ENCODE measurements at regions not wholly inside any gene's neighbourhood (a gene's known extent, or its start where the extent isn't known, plus 50 kb on each side); places are given as distances from the start of the nearest gene placed in this dataset.
"Not testable (repeated sequence)": the region's sequence is repeated elsewhere in the genome, so short reads cannot be mapped to it uniquely, and the experiment has no call there.

- no peak for DNase-seq
These were observed 50.3 kb downstream of the GASK1B start for GRCh38 chr4:158122501-158122900.

- DNase-seq = peak; percentile 36
These were observed 51.7 kb downstream of the GASK1B start for GRCh38 chr4:158121161-158121579.

- peak; percentile 78 for DNase-seq
These were observed 52.1 kb downstream of the GASK1B start for GRCh38 chr4:158120645-158121151.

GRCh38 chr4:158112611-158113010, 60.2 kb downstream of the GASK1B start:
- DNase-seq = no peak

GRCh38 chr4:158111241-158111640, 61.6 kb downstream of the GASK1B start:
- no peak for DNase-seq

DNA sequence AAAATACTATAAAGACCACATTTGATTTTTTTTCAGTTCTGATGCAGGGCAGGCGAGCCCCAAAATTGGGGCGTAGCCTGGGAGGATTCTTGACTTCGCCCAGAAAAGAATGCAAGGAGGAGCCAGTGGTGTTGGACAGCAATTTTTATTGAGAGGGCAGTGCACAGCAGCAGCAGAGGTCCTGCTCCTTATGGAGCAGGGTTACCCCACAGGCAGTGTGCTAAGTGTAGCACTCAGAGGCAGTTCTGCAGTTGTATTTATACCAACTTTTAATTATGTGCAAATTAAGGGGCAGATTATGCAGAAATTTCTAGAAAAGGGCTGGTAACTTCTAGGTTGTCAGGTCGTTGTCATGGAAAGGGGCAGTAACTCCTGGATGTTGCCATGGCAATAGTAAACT, 69.9 kb downstream of the GASK1B start:
- DNase-seq = no peak

DNA sequence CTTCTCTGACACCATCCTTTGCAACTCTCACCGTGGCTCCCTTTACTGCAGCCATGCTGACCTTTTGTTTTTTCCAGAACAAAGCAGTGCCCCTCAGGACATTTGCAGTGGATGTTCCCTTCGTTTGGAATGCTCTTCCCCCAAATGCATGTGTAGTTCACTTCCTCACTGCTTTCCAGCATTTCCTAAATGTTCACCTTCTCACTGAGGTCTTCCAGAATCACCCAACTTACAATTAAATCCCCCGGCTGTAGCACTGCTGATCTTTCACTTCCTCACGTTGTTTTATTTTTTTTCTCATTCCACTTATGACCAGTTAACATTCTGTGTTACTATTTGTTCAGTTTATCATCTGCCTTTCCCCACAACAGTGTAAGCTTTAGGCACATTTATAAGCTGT, 73.1 kb downstream of the GASK1B start:
- DNase-seq = no peak

DNA sequence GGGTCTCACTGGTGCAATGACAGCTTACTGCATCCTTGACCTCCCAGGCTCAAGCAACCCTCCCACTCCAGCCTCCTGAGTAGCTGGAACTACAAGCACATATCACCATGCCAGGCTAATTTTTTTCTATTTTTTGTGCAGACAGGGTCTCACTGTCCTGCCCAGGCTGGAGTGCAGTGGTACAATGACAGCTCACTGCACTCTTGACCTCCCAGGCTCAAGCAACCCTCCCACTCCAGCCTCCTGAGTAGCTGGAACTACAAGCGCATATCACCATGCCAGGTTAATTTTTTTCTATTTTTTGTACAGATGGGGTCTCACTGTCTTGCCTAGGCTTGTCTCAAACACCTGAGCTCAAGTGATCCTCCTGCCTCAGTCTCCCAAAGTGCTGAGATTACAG, 74.0 kb downstream of the GASK1B start:
- DNase-seq = no peak

DNA sequence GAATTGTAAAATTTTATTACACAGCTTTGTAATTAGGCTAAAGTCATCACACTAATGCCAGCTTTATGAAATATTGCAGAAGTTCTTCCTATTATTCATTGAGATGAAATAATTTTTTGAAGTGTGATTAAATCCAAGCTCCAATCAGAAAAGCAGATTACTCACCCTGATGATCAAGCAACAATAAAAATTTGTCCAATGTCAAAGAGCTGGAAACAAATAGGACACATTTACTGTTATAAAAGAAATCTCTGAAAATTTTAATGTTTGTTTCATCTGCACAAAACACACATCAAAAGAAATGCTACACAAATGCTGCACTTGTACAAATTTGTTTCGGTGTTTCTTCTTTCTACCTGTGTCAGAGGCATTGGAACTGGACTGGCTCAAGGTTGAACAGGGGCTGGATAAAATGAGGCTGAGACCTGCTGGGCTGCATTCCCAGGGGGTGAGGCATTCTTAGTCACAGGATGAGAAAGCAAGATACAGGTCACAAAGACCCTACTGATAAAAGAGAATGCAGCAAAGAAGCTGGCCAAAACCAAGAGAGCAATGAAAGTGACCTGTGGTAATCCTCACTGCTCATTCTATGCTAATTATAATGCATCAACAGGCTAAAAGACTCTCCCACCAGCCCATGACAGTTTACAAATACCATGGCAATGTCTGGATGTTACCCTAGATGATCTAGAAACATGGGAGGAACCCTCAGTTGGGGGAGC, 78.3 kb downstream of the GASK1B start:
- DNase-seq = no peak

- DNase-seq = peak; percentile 72
These were observed 82.5 kb downstream of the GASK1B start for GRCh38 chr4:158090323-158090722.

- DNase-seq = not testable (repeated sequence)
These were observed 82.9 kb downstream of the GASK1B start for GRCh38 chr4:158089897-158090296.

- DNase-seq = no peak
These were observed 92.5 kb downstream of the GASK1B start for GRCh38 chr4:158080354-158080753.

- no peak for DNase-seq
These were observed 93.2 kb downstream of the GASK1B start for GRCh38 chr4:158079661-158080060.

DNA sequence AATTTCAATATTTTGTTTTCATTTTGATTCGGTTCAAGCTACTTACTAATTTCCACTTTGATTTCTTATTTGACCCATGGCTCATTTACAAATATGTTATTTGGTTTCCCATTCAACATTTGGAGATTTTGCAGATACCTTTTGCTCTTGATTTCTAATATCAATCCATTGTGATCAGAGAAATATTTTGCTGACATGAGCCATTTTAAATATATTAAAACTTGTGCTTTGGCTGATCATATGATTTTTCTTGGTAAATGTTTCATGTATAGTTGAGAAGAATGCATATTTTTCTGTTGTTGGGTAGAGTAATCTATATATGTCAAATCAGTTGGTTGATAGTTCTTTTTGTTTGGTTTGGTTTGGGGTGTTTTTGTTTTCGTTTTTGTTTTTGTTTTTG, 95.0 kb downstream of the GASK1B start:
- no peak for DNase-seq

GRCh38 chr4:158074851-158075250, 98.0 kb downstream of the GASK1B start:
- DNase-seq = no peak

DNA sequence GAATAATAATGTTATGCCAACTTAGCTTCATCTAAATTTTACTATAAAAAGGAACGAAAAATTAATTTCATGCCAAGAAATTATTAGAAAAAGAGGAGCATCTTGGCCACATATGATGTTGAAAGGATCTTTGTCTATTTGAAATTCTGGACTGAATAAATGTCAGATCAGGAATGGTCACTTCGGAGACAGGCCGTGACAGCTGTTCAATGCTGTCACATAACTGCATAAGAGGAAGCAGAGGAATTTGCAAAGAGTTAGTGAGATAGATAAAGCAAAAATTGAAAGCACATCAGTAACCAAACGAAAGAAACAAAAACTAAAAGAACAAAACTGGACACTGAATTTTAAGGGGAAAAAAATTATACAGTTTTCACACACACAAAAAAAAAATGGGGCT, 100.9 kb downstream of the GASK1B start:
- no peak for DNase-seq

- no peak for DNase-seq
These were observed 104.8 kb downstream of the GASK1B start for GRCh38 chr4:158068068-158068467.

- DNase-seq = no peak
These were observed 105.2 kb downstream of the GASK1B start for GRCh38 chr4:158067646-158068045.

DNA sequence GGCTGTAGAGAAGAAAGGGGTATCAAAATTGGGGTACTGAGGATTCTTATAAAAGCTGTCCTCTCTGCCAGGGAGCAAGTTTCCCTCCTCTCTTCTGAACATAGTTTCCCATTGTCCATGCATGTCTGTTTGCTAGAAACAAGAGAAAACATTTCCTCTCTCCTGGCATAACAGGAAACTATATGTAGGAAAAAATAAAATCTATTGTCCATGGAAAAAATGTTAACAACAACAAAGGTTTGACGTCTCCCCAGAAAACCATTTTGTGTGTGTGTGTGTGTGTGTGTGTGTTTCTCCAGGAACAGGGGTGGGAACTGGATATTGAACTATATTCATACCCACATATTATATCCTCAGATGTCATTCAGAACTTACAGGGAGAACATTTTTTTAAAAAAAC, 107.2 kb downstream of the GASK1B start:
- no peak for DNase-seq

- no peak for DNase-seq
These were observed 107.6 kb downstream of the GASK1B start for GRCh38 chr4:158065176-158065575.

- no peak for DNase-seq
These were observed 116.1 kb downstream of the GASK1B start for GRCh38 chr4:158056689-158057245.

GRCh38 chr4:158055668-158056067, 117.2 kb downstream of the GASK1B start:
- DNase-seq = no peak

GRCh38 chr4:158053801-158054200, 119.0 kb downstream of the GASK1B start:
- DNase-seq = no peak

DNA sequence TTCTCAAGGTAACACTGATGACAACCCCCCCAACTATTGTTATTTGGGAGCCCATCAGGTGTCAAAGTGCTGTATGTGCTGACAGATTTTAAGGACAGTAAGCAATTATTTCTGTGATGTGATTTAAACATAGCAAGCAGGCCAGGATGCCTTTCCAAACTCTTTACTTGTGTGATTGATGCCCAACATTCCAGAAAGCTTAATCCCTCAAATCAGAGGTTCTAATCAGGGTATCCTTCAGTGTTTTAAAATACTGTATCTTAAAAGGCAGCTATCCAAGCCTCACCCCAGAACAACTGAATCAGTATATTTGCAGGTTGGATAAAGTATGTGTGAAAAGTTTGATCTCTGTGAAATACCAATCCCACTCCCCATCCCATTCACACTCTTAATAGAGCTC, 119.7 kb downstream of the GASK1B start:
- no peak for DNase-seq
